CD4-positive, alpha-beta T cell (primary cell): ENCODE measurements at regions not wholly inside any gene's neighbourhood (a gene's known extent, or its start where the extent isn't known, plus 50 kb on each side); places are given as distances from the start of the nearest gene placed in this dataset.
"Not testable (repeated sequence)": the region's sequence is repeated elsewhere in the genome, so short reads cannot be mapped to it uniquely, and the experiment has no call there.

ENCODE experiments used
- ATAC-seq: fragments of 200-7000 bp; cut with Tn5 transposase; one replicate; pipeline ENCODE4 v1.10.0; 2022; ENCODE audit warnings: mild to moderate bottlenecking; ENCODE audit not compliant: poor library complexity
- CTCF ChIA-PET: fragments of 350-600 bp; sonication (Branson Sonifier 250); formaldehyde crosslinking; loops from one replicate; lab custom pipeline; 2021; ENCODE audit warnings: antibody characterized with exemption, inconsistent platforms; lab: Charles Lee
- POLR2A ChIA-PET: fragments of 350-600 bp; sonication (Branson Sonifier 250); formaldehyde crosslinking; loops from one replicate; lab custom pipeline; 2021; ENCODE audit warnings: antibody characterized with exemption, inconsistent platforms; lab: Charles Lee
- DNase-seq, 14 experiments: peaks; one replicate each; pipeline ENCODE4 v3.0.0-alpha.2; 2013 to 2020; ENCODE audit warnings: mixed read lengths in 2 of 14
- H3K27ac ChIP-seq, 2 donors: one replicate each; pipeline versions ENCODE4 v1.5.1 to v1.7.0; 2013; ENCODE audit warnings: low read length in 2 of 2, low read depth in 1 of 2, mild to moderate bottlenecking in 1 of 2
- H3K27me3 ChIP-seq, 2 experiments: 1 replicate in 1 of 2; 2 replicates in 1 of 2; pipeline versions ENCODE4 v1.6.1 to v1.7.0; 2013; ENCODE audit warnings: low read length in 2 of 2, control low read depth in 1 of 2, mild to moderate bottlenecking in 1 of 2, moderate library complexity in 1 of 2; ENCODE audit not compliant: insufficient read depth in 2 of 2, control insufficient read depth in 1 of 2
- H3K36me3 ChIP-seq: one replicate; pipeline ENCODE4 v1.6.1; 2013; ENCODE audit warnings: low read length, control low read depth; ENCODE audit not compliant: insufficient read depth
- H3K4me1 ChIP-seq: one replicate; pipeline ENCODE4 v1.6.1; 2013; ENCODE audit warnings: low read length, control low read depth; ENCODE audit not compliant: insufficient read depth
- H3K4me3 ChIP-seq: one replicate; pipeline ENCODE4 v1.5.1; 2013; ENCODE audit warnings: mild to moderate bottlenecking, low read length, moderate library complexity
- H3K9me3 ChIP-seq, 2 experiments: 1 replicate in 1 of 2; 2 replicates in 1 of 2; pipeline versions ENCODE4 v1.6.1 to v1.7.0; 2013; ENCODE audit warnings: low read length in 2 of 2, mild to moderate bottlenecking in 2 of 2, control low read depth in 1 of 2, moderate library complexity in 1 of 2; ENCODE audit not compliant: control insufficient read depth in 1 of 2, insufficient read depth in 1 of 2
- H3K27ac Mint-ChIP-seq: one replicate; pipeline ENCODE4 v1.8.0; 2020; ENCODE audit warnings: mixed read lengths
- H3K27me3 Mint-ChIP-seq: one replicate; pipeline ENCODE4 v1.8.0; 2021; ENCODE audit warnings: mixed read lengths
- H3K36me3 Mint-ChIP-seq: one replicate; pipeline ENCODE4 v1.8.0; 2021; ENCODE audit warnings: low read depth, mixed read lengths
- H3K4me1 Mint-ChIP-seq: one replicate; pipeline ENCODE4 v1.8.0; 2021; ENCODE audit warnings: low read depth, mixed read lengths
- H3K4me3 Mint-ChIP-seq: one replicate; pipeline ENCODE4 v1.8.0; 2020; ENCODE audit warnings: mild to moderate bottlenecking, mixed read lengths
- H3K9me3 Mint-ChIP-seq: one replicate; pipeline ENCODE4 v1.8.0; 2020; ENCODE audit warnings: mixed read lengths
- intact Hi-C, 2 experiments: fragments of 100-400 bp; cut with DNase I in 1 of 2; cut with micrococcal nuclease in 1 of 2; formaldehyde crosslinking; loops; one replicate each; pipeline versions ENCODE4 v1.15.1 to v1.9.0; 2023 to 2025; cut with DNase I, micrococcal nuclease
- TF ChIP-seq, protein P1 (sequence below): fragments of 200-600 bp; IDR thresholded peaks from one replicate; pipeline ENCODE4 v1.8.0; 2022; ENCODE audit warnings: antibody characterized with exemption, mild to moderate bottlenecking

DNA sequence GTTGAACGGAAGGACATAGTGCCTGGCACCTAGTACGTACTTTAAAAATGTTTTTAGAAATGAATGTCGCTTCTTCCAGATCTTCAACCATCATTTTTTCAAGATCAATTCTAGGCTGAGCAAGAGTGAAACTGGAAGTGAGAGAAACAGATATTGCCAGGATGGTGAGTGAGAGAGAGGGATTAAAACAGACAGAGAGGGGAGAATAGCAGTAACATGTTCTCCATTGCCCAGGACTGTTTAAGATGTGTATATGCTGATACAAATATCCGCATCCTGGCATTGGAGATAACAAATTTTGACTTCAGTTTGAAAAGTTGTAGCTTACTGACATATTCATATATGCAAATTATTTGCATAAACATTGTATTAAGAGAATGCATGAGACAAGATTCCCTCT lies 1156.1 kb downstream of the TBL1XR1 start:
- Histone ChIP-seq H3K27me3 (no peaks in the 10 kb centered on the region), H3K36me3 (no peaks in the 10 kb centered on the region), H3K4me3 (no peak overlapping the region), H3K9me3 (no peaks in the 10 kb centered on the region), H3K27ac (no peak overlapping the region), H3K4me1 (no peaks in the 10 kb centered on the region)
- DNase-seq (no peak), ATAC-seq (no peak)
- TF ChIP-seq, protein P1, sequence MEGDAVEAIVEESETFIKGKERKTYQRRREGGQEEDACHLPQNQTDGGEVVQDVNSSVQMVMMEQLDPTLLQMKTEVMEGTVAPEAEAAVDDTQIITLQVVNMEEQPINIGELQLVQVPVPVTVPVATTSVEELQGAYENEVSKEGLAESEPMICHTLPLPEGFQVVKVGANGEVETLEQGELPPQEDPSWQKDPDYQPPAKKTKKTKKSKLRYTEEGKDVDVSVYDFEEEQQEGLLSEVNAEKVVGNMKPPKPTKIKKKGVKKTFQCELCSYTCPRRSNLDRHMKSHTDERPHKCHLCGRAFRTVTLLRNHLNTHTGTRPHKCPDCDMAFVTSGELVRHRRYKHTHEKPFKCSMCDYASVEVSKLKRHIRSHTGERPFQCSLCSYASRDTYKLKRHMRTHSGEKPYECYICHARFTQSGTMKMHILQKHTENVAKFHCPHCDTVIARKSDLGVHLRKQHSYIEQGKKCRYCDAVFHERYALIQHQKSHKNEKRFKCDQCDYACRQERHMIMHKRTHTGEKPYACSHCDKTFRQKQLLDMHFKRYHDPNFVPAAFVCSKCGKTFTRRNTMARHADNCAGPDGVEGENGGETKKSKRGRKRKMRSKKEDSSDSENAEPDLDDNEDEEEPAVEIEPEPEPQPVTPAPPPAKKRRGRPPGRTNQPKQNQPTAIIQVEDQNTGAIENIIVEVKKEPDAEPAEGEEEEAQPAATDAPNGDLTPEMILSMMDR: no peak
- H3K4me3 Mint-ChIP-seq: no peak overlapping the region
- intact Hi-C loops: no loop called here
- H3K9me3 Mint-ChIP-seq: peaks cover 5% of the 10 kb centered on the region
- H3K27me3 Mint-ChIP-seq: no peaks in the 10 kb centered on the region
- no peaks in the 10 kb centered on the region for H3K36me3 Mint-ChIP-seq
- no peak overlapping the region for H3K27ac Mint-ChIP-seq
- ChIA-PET POLR2A (no interaction called here), CTCF (no interaction called here)
- H3K4me1 Mint-ChIP-seq: no peaks in the 10 kb centered on the region

DNA sequence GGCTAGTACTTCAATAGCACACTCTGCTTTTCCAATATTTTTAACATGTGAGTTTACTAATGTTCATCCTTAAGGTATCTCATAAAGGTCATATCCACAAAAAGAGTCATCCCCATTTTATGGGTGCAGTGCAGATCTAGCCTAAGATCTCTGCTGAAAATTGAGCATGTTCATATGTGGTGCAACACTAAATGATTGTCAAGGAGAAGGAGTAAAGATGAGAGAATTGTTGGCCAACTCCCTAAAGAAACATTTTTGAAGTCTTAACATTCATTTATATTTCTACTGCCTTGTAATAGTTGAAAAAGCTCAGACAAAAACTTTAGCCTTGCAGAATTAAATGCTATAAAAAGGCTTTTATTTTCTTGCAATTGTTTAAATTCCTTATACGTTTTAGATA lies 1159.6 kb downstream of the TBL1XR1 start:
- Histone ChIP-seq H3K4me1 (no peaks in the 10 kb centered on the region), H3K36me3 (no peaks in the 10 kb centered on the region), H3K27me3 (no peaks in the 10 kb centered on the region), H3K9me3 (no peaks in the 10 kb centered on the region), H3K4me3 (no peak overlapping the region), H3K27ac (no peak overlapping the region)
- Mint-ChIP-seq H3K27me3 (no peaks in the 10 kb centered on the region), H3K4me3 (no peak overlapping the region), H3K9me3 (peaks cover 5% of the 10 kb centered on the region), H3K36me3 (no peaks in the 10 kb centered on the region), H3K27ac (no peak overlapping the region), H3K4me1 (no peaks in the 10 kb centered on the region)
- TF ChIP-seq, protein P1: no peak
- POLR2A ChIA-PET: no interaction called here
- CTCF ChIA-PET: no interaction called here
- intact Hi-C loops: no loop called here
- ATAC-seq: no peak
- DNase-seq: no peak

DNA sequence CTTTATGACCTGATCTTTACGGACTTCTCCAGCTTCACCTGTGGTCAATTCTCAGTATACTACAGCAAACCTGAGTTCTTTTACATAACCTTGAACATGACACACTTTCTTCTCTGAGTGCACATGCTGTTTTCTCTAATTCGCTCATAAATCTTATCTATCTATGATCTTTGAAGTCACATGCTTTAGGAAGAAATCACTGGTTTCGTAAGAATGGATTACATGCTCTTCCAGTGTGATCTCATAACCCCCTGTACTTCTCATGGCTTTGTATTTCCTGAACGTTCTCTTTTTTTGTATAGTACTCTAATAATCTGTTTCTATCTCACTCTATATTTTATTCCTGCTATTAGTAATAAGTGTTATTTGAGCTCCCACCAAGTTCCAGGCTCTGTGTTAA lies 1165.2 kb downstream of the TBL1XR1 start:
- ChIA-PET CTCF (no interaction called here), POLR2A (no interaction called here)
- Mint-ChIP-seq H3K27ac (no peak overlapping the region), H3K36me3 (no peaks in the 10 kb centered on the region), H3K4me3 (no peak overlapping the region), H3K9me3 (peaks cover 6% of the 10 kb centered on the region), H3K27me3 (no peaks in the 10 kb centered on the region), H3K4me1 (no peaks in the 10 kb centered on the region)
- intact Hi-C loops: no loop called here
- DNase-seq: no peak
- Histone ChIP-seq H3K27me3 (no peaks in the 10 kb centered on the region), H3K4me1 (no peaks in the 10 kb centered on the region), H3K27ac (no peak overlapping the region), H3K4me3 (no peak overlapping the region), H3K9me3 (no peaks in the 10 kb centered on the region), H3K36me3 (no peaks in the 10 kb centered on the region)
- TF ChIP-seq, protein P1: no peak
- ATAC-seq: no peak

DNA sequence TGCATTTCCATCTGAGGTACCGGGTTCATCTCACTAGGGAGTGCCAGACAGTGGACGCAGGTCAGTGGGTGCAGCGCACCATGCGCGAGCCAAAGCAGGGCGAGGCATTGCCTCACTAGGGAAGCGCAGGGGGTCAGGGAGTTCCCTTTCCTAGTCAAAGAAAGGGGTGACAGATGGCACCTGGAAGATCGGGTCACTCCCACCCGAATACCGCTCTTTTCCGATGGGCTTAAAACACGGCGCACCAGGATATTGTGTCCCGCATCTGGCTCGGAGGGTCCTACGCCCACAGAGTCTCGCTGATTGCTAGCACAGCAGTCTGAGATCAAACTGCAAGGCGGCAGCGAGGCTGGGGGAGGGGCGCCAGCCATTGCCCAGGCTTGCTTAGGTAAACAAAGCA lies 1157.1 kb downstream of the NAALADL2 start:
- H3K4me3 Mint-ChIP-seq, H3K9me3 ChIP-seq, H3K27me3 Mint-ChIP-seq, CTCF ChIA-PET, intact Hi-C loops, H3K27me3 ChIP-seq, H3K4me1 ChIP-seq, ATAC-seq, H3K27ac ChIP-seq, POLR2A ChIA-PET, H3K36me3 Mint-ChIP-seq, H3K27ac Mint-ChIP-seq, H3K4me1 Mint-ChIP-seq, H3K4me3 ChIP-seq, H3K9me3 Mint-ChIP-seq, DNase-seq, H3K36me3 ChIP-seq: not testable (repeated sequence)

DNA sequence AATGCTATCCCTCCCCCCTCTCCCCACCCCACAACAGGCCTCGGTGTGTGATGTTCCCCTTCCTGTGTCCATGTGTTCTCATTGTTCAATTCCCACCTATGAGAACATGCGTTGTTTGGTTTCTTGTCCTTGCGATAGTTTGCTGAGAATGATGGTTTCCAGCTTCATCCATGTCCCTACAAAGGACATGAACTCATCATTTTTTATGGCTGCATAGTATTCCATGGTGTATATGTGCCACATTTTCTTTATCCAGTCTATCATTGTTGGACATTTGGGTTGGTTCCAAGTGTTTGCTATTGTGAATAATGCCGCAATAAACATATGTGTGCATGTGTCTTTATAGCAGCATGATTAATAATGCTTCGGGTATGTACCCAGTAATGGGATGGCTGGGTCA lies 1156.1 kb downstream of the NAALADL2 start:
- intact Hi-C loops, H3K36me3 ChIP-seq, H3K9me3 Mint-ChIP-seq, H3K27me3 Mint-ChIP-seq, H3K4me1 ChIP-seq, H3K36me3 Mint-ChIP-seq, H3K27ac Mint-ChIP-seq, H3K4me1 Mint-ChIP-seq, DNase-seq, H3K4me3 Mint-ChIP-seq, H3K27me3 ChIP-seq, ATAC-seq, H3K4me3 ChIP-seq, H3K9me3 ChIP-seq, POLR2A ChIA-PET, H3K27ac ChIP-seq, CTCF ChIA-PET: not testable (repeated sequence)
